Prostate gland (tissue), 2 donors: ENCODE measurements at regions not wholly inside any gene's neighbourhood (a gene's known extent, or its start where the extent isn't known, plus 50 kb on each side); places are given as distances from the start of the nearest gene placed in this dataset.

Experiments
- DNase-seq: peaks from one replicate; pipeline ENCODE4 v3.0.0-alpha.2; 2019; ENCODE audit warnings: low spot score
- H3K27ac ChIP-seq, 2 donors: fragments of 200-600 bp; sonication (generic); 2 replicates each; pipeline ENCODE4 v1.5.1; 2017 to 2019
- H3K27me3 ChIP-seq: fragments of 200-600 bp; sonication (generic); replicated peaks from 2 replicates; pipeline ENCODE4 v1.5.1; 2019; ENCODE audit not compliant: insufficient read depth
- H3K36me3 ChIP-seq, 2 donors: fragments of 200-600 bp; sonication (generic); 1 replicate in 1 of 2; 2 replicates in 1 of 2; pipeline versions ENCODE4 v1.5.1 to v1.8.1; 2017 to 2019
- H3K4me1 ChIP-seq: fragments of 200-600 bp; sonication (generic); replicated peaks from 2 replicates; pipeline ENCODE4 v1.5.1; 2019
- H3K4me3 ChIP-seq, 2 donors: fragments of 200-600 bp; sonication (generic); 2 replicates each; pipeline ENCODE4 v1.5.1; 2017 to 2019
- H3K9me3 ChIP-seq: fragments of 200-600 bp; sonication (generic); 2 replicates; pipeline ENCODE4 v1.5.1; 2017
- CTCF ChIP-seq, 4 experiments: fragments of 200-600 bp in 2 of 4; fragments of 450-650 bp in 2 of 4; sonication (generic) in 2 of 4; IDR thresholded peaks; 1 replicate in 3 of 4; 2 replicates in 1 of 4; pipeline ENCODE4 v1.5.1; 2016 to 2019; ENCODE audit warnings: antibody characterized with exemption in 4 of 4, mild to moderate bottlenecking in 2 of 4, moderate library complexity in 2 of 4
- POLR2A ChIP-seq: fragments of 450-650 bp; IDR thresholded peaks from one replicate; pipeline ENCODE4 v1.6.1; 2016; ENCODE audit warnings: antibody characterized with exemption, mild to moderate bottlenecking
- POLR2AphosphoS5 ChIP-seq: sonication (generic); formaldehyde crosslinking; IDR thresholded peaks from one replicate; pipeline ENCODE4 v1.6.1; 2017; ENCODE audit warnings: antibody characterized with exemption
- WGBS: methylation state at CpG from one replicate; pipeline ENCODE4 v1.1.5; 2018; 5-methylcytosine and 5-hydroxymethylcytosine counted together
- intact Hi-C: fragments of 100-400 bp; cut with DNase I; formaldehyde crosslinking; loops from one replicate; pipeline ENCODE4 v1.14.2; 2022

- no peaks in the 10 kb centered on the region for H3K9me3 ChIP-seq
Observed at GRCh38 chr12:34600592-34601462, 578.5 kb downstream of the ALG10 start.

GRCh38 chr12:34601689-34602088, 579.4 kb downstream of the ALG10 start:
- no peaks in the 10 kb centered on the region for H3K9me3 ChIP-seq
- intact Hi-C loops: no loop called here
- H3K4me3 ChIP-seq: no peak overlapping the region
- H3K36me3 ChIP-seq: no peaks in the 10 kb centered on the region
- no peak for DNase-seq
- TF ChIP-seq POLR2A (no peak), POLR2AphosphoS5 (no peak), CTCF (IDR thresholded peaks at IDR 0.05) (no peak)
- 68% methylated on average over 11 of the region's 11 CpGs for WGBS
- no peak overlapping the region for H3K27ac ChIP-seq
- H3K4me1 ChIP-seq: no peaks in the 10 kb centered on the region
- no peaks in the 10 kb centered on the region for H3K27me3 ChIP-seq

More at GRCh38 chr12:34600592-34601462, 578.5 kb downstream of the ALG10 start:
- Histone ChIP-seq H3K27me3 (no peaks in the 10 kb centered on the region), H3K36me3 (no peaks in the 10 kb centered on the region), H3K27ac (no peak overlapping the region), H3K4me1 (no peaks in the 10 kb centered on the region), H3K4me3 (no peak overlapping the region)
- TF ChIP-seq POLR2A: no peak
- TF ChIP-seq POLR2AphosphoS5: no peak
- no peak for TF ChIP-seq CTCF (IDR thresholded peaks at IDR 0.05)
- intact Hi-C loops: no loop called here
- 62% methylated on average over 35 of the region's 35 CpGs for WGBS
- no peak for DNase-seq

GRCh38 chr12:34602213-34602940, 580.1 kb downstream of the ALG10 start:
- no peak for DNase-seq
- intact Hi-C loops: no loop called here
- no peaks in the 10 kb centered on the region for H3K36me3 ChIP-seq
- H3K9me3 ChIP-seq: no peaks in the 10 kb centered on the region
- H3K4me3 ChIP-seq: no peak overlapping the region
- H3K4me1 ChIP-seq: no peaks in the 10 kb centered on the region
- no peak overlapping the region for H3K27ac ChIP-seq
- TF ChIP-seq POLR2AphosphoS5 (no peak), POLR2A (no peak), CTCF (IDR thresholded peaks at IDR 0.05) (no peak)
- no peaks in the 10 kb centered on the region for H3K27me3 ChIP-seq
- WGBS: 72% methylated on average over 22 of the region's 22 CpGs

- no peaks in the 10 kb centered on the region for H3K9me3 ChIP-seq
Observed at GRCh38 chr12:34603382-34604035, 581.2 kb downstream of the ALG10 start.

More at GRCh38 chr12:34603382-34604035, 581.2 kb downstream of the ALG10 start:
- no peak for TF ChIP-seq POLR2A
- no peak for TF ChIP-seq CTCF (IDR thresholded peaks at IDR 0.05)
- no peak for TF ChIP-seq POLR2AphosphoS5
- Histone ChIP-seq H3K4me1 (no peaks in the 10 kb centered on the region), H3K27ac (no peak overlapping the region), H3K4me3 (no peak overlapping the region), H3K36me3 (no peaks in the 10 kb centered on the region), H3K27me3 (no peaks in the 10 kb centered on the region)
- intact Hi-C loops: no loop called here
- 67% methylated on average over 21 of the region's 21 CpGs for WGBS
- no peak for DNase-seq
